ENCODE measurements at regions not wholly inside any gene's neighbourhood (a gene's known extent, or its start where the extent isn't known, plus 50 kb on each side); places are given as distances from the start of the nearest gene placed in this dataset.

GRCh38 chr3:144235489-144235888 lies 263.9 kb downstream of the DIPK2A start:
- no peak for DNase-seq

- no peak for DNase-seq
These were observed 265.7 kb downstream of the DIPK2A start for GRCh38 chr3:144237351-144237750.

GRCh38 chr3:144241404-144241803 lies 269.8 kb downstream of the DIPK2A start:
- DNase-seq: no peak

- no peak for DNase-seq
These were observed 271.1 kb downstream of the DIPK2A start for GRCh38 chr3:144242747-144243146.

GRCh38 chr3:144244662-144245061 lies 273.0 kb downstream of the DIPK2A start:
- DNase-seq: no peak

GRCh38 chr3:144252896-144253295 lies 281.3 kb downstream of the DIPK2A start:
- no peak for DNase-seq

- no peak for DNase-seq
These were observed 285.8 kb downstream of the DIPK2A start for GRCh38 chr3:144257381-144257780.

GRCh38 chr3:144259267-144259666 lies 287.6 kb downstream of the DIPK2A start:
- no peak for DNase-seq

- no peak for DNase-seq
These were observed 292.1 kb downstream of the DIPK2A start for GRCh38 chr3:144263706-144264105.

- no peak for DNase-seq
These were observed 292.7 kb downstream of the DIPK2A start for GRCh38 chr3:144264350-144264749.

GRCh38 chr3:144264794-144265193 lies 293.2 kb downstream of the DIPK2A start:
- no peak for DNase-seq

- DNase-seq: no peak
These were observed 294.0 kb downstream of the DIPK2A start for GRCh38 chr3:144265542-144266100.

GRCh38 chr3:144270100-144270499 lies 298.5 kb downstream of the DIPK2A start:
- no peak for DNase-seq

- DNase-seq: peak; percentile 71
These were observed 301.1 kb downstream of the DIPK2A start for GRCh38 chr3:144272680-144273079.

- no peak for DNase-seq
These were observed 302.0 kb downstream of the DIPK2A start for GRCh38 chr3:144273601-144274000.

GRCh38 chr3:144275005-144275404 lies 303.4 kb downstream of the DIPK2A start:
- no peak for DNase-seq

GRCh38 chr3:144282313-144282712 lies 310.7 kb downstream of the DIPK2A start:
- no peak for DNase-seq

GRCh38 chr3:144286235-144286910 lies 314.8 kb downstream of the DIPK2A start:
- DNase-seq: no peak

- DNase-seq: no peak
These were observed 315.4 kb downstream of the DIPK2A start for GRCh38 chr3:144287001-144287400.

GRCh38 chr3:144289057-144289456 lies 317.4 kb downstream of the DIPK2A start:
- no peak for DNase-seq

GRCh38 chr3:144294659-144295538 lies 323.3 kb downstream of the DIPK2A start:
- DNase-seq: no peak

GRCh38 chr3:144295613-144296012 lies 324.0 kb downstream of the DIPK2A start:
- DNase-seq: no peak

- DNase-seq: no peak
These were observed 325.2 kb downstream of the DIPK2A start for GRCh38 chr3:144296808-144297207.

- DNase-seq: no peak
These were observed 330.2 kb downstream of the DIPK2A start for GRCh38 chr3:144301863-144302262.
